Mesothelial cell of epicardium (in vitro differentiated cells): ENCODE measurements at regions not wholly inside any gene's neighbourhood (a gene's known extent, or its start where the extent isn't known, plus 50 kb on each side); places are given as distances from the start of the nearest gene placed in this dataset.
"Not testable (repeated sequence)": the region's sequence is repeated elsewhere in the genome, so short reads cannot be mapped to it uniquely, and the experiment has no call there.

Source experiments
- DNase-seq, 2 experiments: peaks; one replicate each; pipeline ENCODE4 v3.0.0; 2021; ENCODE audit warnings: low spot score in 2 of 2; ENCODE audit not compliant: unreplicated experiment in 2 of 2
- H3K27ac Mint-ChIP-seq: 2 replicates; pipeline ENCODE4 v1.8.0; 2021; ENCODE audit warnings: mixed read lengths
- H3K27me3 Mint-ChIP-seq: 2 replicates; pipeline ENCODE4 v1.8.0; 2021; ENCODE audit warnings: low read depth, mixed read lengths
- H3K36me3 Mint-ChIP-seq: 2 replicates; pipeline ENCODE4 v1.8.0; 2021; ENCODE audit warnings: mixed read lengths
- H3K4me1 Mint-ChIP-seq: 2 replicates; pipeline ENCODE4 v1.8.0; 2021; ENCODE audit warnings: mixed read lengths
- H3K4me3 Mint-ChIP-seq: 2 replicates; pipeline ENCODE4 v1.8.0; 2021; ENCODE audit warnings: mild to moderate bottlenecking, moderate library complexity, mixed read lengths
- H3K9me3 Mint-ChIP-seq: 2 replicates; pipeline ENCODE4 v1.8.0; 2021; ENCODE audit warnings: mixed read lengths
- TF ChIP-seq, protein P1 (sequence below): fragments of 200-600 bp; sonication (generic); IDR thresholded peaks from one replicate; pipeline ENCODE4 v1.5.0; 2021; ENCODE audit warnings: antibody characterized with exemption; ENCODE audit not compliant: unreplicated experiment

DNA sequence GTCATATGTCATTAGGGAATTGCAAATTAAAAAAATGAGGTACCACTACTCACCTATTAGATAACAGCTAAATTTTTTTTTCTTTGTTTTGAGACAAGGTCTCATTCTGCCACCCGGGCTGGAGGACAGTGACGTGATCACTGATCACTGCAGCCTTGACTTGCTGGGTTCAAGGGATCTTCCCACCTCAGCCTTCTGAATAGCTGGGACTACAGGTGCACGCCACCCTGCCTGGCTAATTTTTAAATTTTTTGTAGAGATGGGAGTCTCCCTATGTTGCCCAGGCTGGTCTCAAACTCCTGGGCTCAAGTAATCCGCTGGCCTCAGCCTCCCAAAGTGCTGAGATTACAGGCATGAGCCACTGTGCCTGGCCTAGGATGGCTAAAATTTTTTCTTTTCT lies 57.1 kb upstream of the NCOA3 start:
- H3K4me1 Mint-ChIP-seq, result peaks cover 8% of the 10 kb centered on the region
- H3K9me3 Mint-ChIP-seq, result no peaks in the 10 kb centered on the region
- H3K27me3 Mint-ChIP-seq, result no peaks in the 10 kb centered on the region
- DNase-seq, result no peak
- no peak overlapping the region for H3K27ac Mint-ChIP-seq
- TF ChIP-seq, protein P1, sequence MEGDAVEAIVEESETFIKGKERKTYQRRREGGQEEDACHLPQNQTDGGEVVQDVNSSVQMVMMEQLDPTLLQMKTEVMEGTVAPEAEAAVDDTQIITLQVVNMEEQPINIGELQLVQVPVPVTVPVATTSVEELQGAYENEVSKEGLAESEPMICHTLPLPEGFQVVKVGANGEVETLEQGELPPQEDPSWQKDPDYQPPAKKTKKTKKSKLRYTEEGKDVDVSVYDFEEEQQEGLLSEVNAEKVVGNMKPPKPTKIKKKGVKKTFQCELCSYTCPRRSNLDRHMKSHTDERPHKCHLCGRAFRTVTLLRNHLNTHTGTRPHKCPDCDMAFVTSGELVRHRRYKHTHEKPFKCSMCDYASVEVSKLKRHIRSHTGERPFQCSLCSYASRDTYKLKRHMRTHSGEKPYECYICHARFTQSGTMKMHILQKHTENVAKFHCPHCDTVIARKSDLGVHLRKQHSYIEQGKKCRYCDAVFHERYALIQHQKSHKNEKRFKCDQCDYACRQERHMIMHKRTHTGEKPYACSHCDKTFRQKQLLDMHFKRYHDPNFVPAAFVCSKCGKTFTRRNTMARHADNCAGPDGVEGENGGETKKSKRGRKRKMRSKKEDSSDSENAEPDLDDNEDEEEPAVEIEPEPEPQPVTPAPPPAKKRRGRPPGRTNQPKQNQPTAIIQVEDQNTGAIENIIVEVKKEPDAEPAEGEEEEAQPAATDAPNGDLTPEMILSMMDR, result no peak
- no peak overlapping the region for H3K4me3 Mint-ChIP-seq
- H3K36me3 Mint-ChIP-seq, result no peaks in the 10 kb centered on the region

DNA sequence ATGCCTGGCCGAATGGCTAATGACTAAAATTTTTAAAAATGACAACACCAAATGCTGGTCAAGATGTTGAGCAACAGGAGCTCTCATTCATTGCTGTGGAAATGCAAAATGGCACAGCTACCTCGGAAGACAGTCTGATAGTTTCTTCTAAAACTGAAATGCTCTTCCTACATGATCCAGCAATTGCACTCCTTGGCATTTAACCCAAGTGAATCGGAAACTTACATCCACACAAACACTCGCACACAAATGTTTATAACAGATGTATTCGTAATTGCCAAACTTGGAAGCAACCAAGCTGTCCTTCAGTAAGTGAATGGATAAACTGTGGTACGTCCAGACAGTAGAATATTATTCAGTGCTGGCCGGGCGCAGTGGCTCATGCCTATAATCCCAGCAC lies 56.4 kb upstream of the NCOA3 start:
- Mint-ChIP-seq H3K4me3 (no peak overlapping the region), H3K36me3 (no peaks in the 10 kb centered on the region), H3K27me3 (no peaks in the 10 kb centered on the region), H3K9me3 (no peaks in the 10 kb centered on the region), H3K4me1 (peaks cover 8% of the 10 kb centered on the region), H3K27ac (no peak overlapping the region)
- DNase-seq, result no peak
- TF ChIP-seq, protein P1, result no peak

DNA sequence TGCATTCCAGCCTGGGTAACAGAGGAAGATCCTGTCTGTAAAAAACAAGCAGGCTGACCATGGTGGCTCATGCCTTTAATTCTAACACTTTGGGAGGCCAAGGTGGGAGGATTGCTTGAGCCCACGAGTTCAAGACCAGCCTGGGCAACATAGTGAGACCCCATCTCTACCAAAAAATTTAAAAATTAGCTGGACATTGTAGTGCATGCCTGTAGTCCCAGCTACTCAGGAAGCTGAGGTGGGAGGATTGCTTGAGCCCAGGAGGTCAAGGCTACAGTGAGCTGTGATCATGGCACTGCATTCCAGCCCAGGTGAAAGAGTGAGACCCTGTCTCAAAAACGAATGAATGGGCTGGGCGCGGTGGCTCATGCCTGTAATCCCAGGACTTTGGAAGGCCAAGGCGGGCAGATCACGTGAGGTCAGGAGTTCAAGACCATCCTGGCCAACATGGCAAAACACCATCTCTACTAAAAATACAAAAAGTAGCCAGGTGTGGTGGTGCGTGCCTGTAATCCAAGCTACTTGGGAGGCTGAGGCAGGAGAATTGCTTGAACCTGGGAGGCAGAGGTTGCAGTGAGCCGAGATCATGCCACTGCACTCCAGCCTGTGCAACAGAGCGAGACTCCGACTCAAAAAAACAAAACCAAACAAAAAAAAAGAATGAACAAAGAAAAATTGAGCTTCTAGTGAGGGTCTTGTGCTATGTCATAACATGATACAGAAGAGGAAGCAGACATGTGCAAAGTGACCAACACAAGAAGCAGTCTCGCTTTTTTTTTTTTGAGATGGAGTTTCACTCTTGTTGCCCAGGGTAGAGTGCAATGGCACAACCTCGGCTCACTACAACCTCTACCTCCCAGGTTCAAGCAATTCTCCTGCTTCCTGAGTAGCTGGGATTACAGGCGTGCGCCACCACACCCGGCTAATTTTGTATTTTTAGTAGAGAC lies 54.1 kb upstream of the NCOA3 start:
- H3K4me3 Mint-ChIP-seq, H3K27me3 Mint-ChIP-seq, H3K9me3 Mint-ChIP-seq, DNase-seq, H3K27ac Mint-ChIP-seq, H3K4me1 Mint-ChIP-seq, H3K36me3 Mint-ChIP-seq: not testable (repeated sequence)

DNA sequence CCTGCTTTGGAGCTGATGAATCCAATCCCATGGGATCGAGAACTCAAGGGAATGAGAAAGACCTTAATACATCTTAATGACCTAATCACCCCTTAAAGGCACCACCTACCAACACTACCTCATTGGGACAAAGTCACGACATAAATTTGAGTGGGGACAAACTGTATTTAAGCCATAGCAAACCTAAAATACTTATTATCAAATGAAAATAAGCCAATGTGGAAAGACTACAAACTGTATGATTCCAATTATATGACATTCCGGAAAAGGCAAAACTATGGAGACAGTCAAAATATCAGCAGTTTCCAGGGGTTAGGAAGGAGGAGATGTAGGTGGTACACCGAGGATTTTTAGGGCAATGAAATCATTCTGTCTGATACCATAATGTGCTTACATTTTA lies 53.3 kb upstream of the NCOA3 start:
- no peaks in the 10 kb centered on the region for H3K36me3 Mint-ChIP-seq
- peaks cover 5% of the 10 kb centered on the region for H3K9me3 Mint-ChIP-seq
- H3K4me1 Mint-ChIP-seq, result peaks cover 3% of the 10 kb centered on the region
- H3K4me3 Mint-ChIP-seq, result no peak overlapping the region
- no peak for DNase-seq
- H3K27me3 Mint-ChIP-seq, result no peaks in the 10 kb centered on the region
- no peak overlapping the region for H3K27ac Mint-ChIP-seq
- TF ChIP-seq, protein P1, result no peak

DNA sequence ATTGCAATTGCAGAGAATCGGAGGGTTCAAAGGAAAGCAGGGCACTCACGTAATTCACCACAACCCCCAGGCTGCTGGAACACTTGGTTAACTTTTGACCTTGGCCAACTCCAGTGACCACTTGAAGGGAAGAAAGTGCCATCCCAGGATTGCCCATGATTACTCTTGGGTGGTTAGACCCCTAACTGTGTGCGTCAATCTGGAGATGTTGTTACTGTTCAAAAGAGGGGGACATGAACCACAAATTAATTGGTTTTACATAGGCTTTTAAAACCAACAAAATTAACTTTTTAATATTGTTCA lies 50.1 kb upstream of the NCOA3 start:
- no peak for DNase-seq

More for the DNA sequence above, 50.1 kb upstream of the NCOA3 start:
- TF ChIP-seq, protein P1, result no peak
- H3K4me3 Mint-ChIP-seq, result no peak overlapping the region
- H3K27me3 Mint-ChIP-seq, result no peaks in the 10 kb centered on the region
- H3K4me1 Mint-ChIP-seq, result peaks cover 14% of the 10 kb centered on the region
- no peaks in the 10 kb centered on the region for H3K36me3 Mint-ChIP-seq
- no peak overlapping the region for H3K27ac Mint-ChIP-seq
- peaks cover 5% of the 10 kb centered on the region for H3K9me3 Mint-ChIP-seq
